ENCODE measurements at regions not wholly inside any gene's neighbourhood (a gene's known extent, or its start where the extent isn't known, plus 50 kb on each side); places are given as distances from the start of the nearest gene placed in this dataset.

DNA sequence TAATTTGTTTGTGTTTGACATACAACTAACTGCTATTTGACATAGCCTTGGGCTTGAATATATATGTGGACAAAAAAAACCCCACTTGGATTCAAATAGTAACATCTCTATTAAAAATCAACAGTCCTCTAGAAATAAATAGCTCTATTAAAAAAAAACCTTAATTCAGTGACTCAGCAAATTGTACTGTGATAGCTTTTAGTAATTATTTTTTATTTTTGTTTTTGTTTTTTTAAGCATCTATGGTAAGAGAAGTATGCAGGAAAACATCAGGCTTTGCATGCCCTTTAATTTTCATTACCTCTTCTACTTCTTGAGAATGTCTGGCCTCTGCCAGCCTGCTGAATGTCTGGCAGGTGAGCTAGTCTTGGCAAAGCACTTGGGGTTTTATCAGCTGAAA lies 300.7 kb downstream of the NPR3 start:
- Histone ChIP-seq H3K4me1 (replicated peaks in 1 of 2; ENCODE audit: control insufficient read depth in 2 of 2, insufficient read depth in 2 of 2, low read length in 2 of 2) (no peaks in the 10 kb centered on the region), H4K20me1 (replicated peaks; ENCODE audit: control insufficient read depth, insufficient read depth, low read length) (no peaks in the 10 kb centered on the region), H3K4me2 (ENCODE audit: insufficient read depth, low read length) (no peak overlapping the region), H3K9ac (ENCODE audit: insufficient read depth in 1 of 2, low read depth in 2 of 2, low read length in 2 of 2) (no peak overlapping the region), H3K36me3 (ENCODE audit: control insufficient read depth, insufficient read depth, low read length) (no peaks in the 10 kb centered on the region), H3K27me3 (ENCODE audit: control insufficient read depth in 2 of 2, insufficient read depth in 2 of 2, low read length in 2 of 2) (no peaks in the 10 kb centered on the region), H3K4me3 (no peak overlapping the region), H3K9me1 (ENCODE audit: control insufficient read depth, insufficient read depth, low read length) (no peaks in the 10 kb centered on the region), H3K79me2 (ENCODE audit: control insufficient read depth, insufficient read depth, low read length) (no peaks in the 10 kb centered on the region), H3K27ac (ENCODE audit: extremely low read depth, low read depth, low read length) (no peak overlapping the region), H3K9me3 (replicated peaks; ENCODE audit: control insufficient read depth, insufficient read depth, low read depth, low read length) (no peaks in the 10 kb centered on the region), H2AFZ (ENCODE audit: low read depth, low read length) (no peak overlapping the region)
- DNase-seq (ENCODE audit: extremely low read depth in 1 of 4, low spot score in 3 of 4), result no peak
- BruUV-seq (replicated peaks), result no TSS peak
- ATAC-seq, result no peak
- intact Hi-C loops (cut with micrococcal nuclease) (no loop called here), in situ Hi-C loops (cut with MboI) (no loop called here)
- FAIRE-seq, result no peak
- ChIA-PET CTCF (ENCODE audit: low intra/inter-chr PET ratio) (no interaction called here), POLR2A (interaction anchor here (0.7 kb wide), 1 partner anchor 1285 kb away, joined by 3 read pairs; no protein-coding TSS in a partner anchor)
- no peak for TF ChIP-seq MTF1 (CRISPR knock-in tag; IDR thresholded peaks at IDR 0.05; ENCODE audit: borderline replicate concordance)
- no peak for TF ChIP-seq NFYB (IDR thresholded peaks at IDR 0.05; ENCODE audit: extremely low read depth, insufficient read length)
- no peak for TF ChIP-seq ZNF253 (CRISPR knock-in tag; conservative IDR thresholded peaks at IDR 0.05)
- no peak for TF ChIP-seq RFX7 (CRISPR knock-in tag; IDR thresholded peaks at IDR 0.05)
- peak; percentile 17; the same call in 1 of the 2 replicates for TF ChIP-seq MAFF (IDR thresholded peaks at IDR 0.05; ENCODE audit: low read length)
- no peak for TF ChIP-seq RHOXF2B (CRISPR knock-in tag; conservative IDR thresholded peaks at IDR 0.05)
- no peak for TF ChIP-seq ZNF586 (CRISPR knock-in tag; conservative IDR thresholded peaks at IDR 0.05)
- TF ChIP-seq, protein P1, sequence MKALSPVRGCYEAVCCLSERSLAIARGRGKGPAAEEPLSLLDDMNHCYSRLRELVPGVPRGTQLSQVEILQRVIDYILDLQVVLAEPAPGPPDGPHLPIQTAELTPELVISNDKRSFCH (CRISPR knock-in tag; IDR thresholded peaks at IDR 0.05), result no peak
- TF ChIP-seq, protein P1 (tag; IDR thresholded peaks at IDR 0.05), result no peak
- TF ChIP-seq PRPF4 (IDR thresholded peaks at IDR 0.05; ENCODE audit: insufficient read depth, low read depth, low read length, poor library complexity, severe bottlenecking), result no peak
- TF ChIP-seq MAFG (tag; conservative IDR thresholded peaks at IDR 0.05), result peak; percentile 64
- no peak for TF ChIP-seq ZNF766 (CRISPR knock-in tag; conservative IDR thresholded peaks at IDR 0.05)
- TF ChIP-seq, protein P2, sequence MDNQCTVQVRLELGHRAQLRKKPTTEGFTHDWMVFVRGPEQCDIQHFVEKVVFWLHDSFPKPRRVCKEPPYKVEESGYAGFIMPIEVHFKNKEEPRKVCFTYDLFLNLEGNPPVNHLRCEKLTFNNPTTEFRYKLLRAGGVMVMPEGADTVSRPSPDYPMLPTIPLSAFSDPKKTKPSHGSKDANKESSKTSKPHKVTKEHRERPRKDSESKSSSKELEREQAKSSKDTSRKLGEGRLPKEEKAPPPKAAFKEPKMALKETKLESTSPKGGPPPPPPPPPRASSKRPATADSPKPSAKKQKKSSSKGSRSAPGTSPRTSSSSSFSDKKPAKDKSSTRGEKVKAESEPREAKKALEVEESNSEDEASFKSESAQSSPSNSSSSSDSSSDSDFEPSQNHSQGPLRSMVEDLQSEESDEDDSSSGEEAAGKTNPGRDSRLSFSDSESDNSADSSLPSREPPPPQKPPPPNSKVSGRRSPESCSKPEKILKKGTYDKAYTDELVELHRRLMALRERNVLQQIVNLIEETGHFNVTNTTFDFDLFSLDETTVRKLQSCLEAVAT (IDR thresholded peaks at IDR 0.05), result no peak
- peak; percentile 53; the same call in 1 of the 2 replicates for TF ChIP-seq ZNF316 (IDR thresholded peaks at IDR 0.05)
- TF ChIP-seq KAT8 (IDR thresholded peaks at IDR 0.05; ENCODE audit: low read depth), result no peak
- TF ChIP-seq, protein P3, sequence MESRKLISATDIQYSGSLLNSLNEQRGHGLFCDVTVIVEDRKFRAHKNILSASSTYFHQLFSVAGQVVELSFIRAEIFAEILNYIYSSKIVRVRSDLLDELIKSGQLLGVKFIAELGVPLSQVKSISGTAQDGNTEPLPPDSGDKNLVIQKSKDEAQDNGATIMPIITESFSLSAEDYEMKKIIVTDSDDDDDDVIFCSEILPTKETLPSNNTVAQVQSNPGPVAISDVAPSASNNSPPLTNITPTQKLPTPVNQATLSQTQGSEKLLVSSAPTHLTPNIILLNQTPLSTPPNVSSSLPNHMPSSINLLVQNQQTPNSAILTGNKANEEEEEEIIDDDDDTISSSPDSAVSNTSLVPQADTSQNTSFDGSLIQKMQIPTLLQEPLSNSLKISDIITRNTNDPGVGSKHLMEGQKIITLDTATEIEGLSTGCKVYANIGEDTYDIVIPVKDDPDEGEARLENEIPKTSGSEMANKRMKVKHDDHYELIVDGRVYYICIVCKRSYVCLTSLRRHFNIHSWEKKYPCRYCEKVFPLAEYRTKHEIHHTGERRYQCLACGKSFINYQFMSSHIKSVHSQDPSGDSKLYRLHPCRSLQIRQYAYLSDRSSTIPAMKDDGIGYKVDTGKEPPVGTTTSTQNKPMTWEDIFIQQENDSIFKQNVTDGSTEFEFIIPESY (CRISPR knock-in tag; IDR thresholded peaks at IDR 0.05), result no peak
- TF ChIP-seq NCOA4 (IDR thresholded peaks at IDR 0.05; ENCODE audit: partially characterized antibody), result no peak
- no peak for TF ChIP-seq SMAD4 (CRISPR knock-in tag; conservative IDR thresholded peaks at IDR 0.05)
- TF ChIP-seq RFX1 (IDR thresholded peaks at IDR 0.05), result no peak
- TF ChIP-seq, protein P4, sequence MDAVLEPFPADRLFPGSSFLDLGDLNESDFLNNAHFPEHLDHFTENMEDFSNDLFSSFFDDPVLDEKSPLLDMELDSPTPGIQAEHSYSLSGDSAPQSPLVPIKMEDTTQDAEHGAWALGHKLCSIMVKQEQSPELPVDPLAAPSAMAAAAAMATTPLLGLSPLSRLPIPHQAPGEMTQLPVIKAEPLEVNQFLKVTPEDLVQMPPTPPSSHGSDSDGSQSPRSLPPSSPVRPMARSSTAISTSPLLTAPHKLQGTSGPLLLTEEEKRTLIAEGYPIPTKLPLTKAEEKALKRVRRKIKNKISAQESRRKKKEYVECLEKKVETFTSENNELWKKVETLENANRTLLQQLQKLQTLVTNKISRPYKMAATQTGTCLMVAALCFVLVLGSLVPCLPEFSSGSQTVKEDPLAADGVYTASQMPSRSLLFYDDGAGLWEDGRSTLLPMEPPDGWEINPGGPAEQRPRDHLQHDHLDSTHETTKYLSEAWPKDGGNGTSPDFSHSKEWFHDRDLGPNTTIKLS (IDR thresholded peaks at IDR 0.05; ENCODE audit: borderline replicate concordance, low read depth), result no peak
